HG03457 (cell line): ENCODE measurements at regions not wholly inside any gene's neighbourhood (a gene's known extent, or its start where the extent isn't known, plus 50 kb on each side); places are given as distances from the start of the nearest gene placed in this dataset.

Experiments used
- ATAC-seq: cut with Tn5 transposase; IDR thresholded peaks from one replicate; pipeline ENCODE4 v1.9.1; 2021; ENCODE audit warnings: moderate number of reproducible peaks; ENCODE audit not compliant: unreplicated experiment

- ATAC-seq = no peak
These were observed 323.7 kb upstream of the CDH11 start for GRCh38 chr16:65445313-65446260.

- ATAC-seq = no peak
These were observed 319.6 kb upstream of the CDH11 start for GRCh38 chr16:65441501-65441900.

GRCh38 chr16:65429504-65430181, 307.8 kb upstream of the CDH11 start:
- no peak for ATAC-seq

- ATAC-seq = no peak
These were observed 304.6 kb upstream of the CDH11 start for GRCh38 chr16:65426484-65426883.

DNA sequence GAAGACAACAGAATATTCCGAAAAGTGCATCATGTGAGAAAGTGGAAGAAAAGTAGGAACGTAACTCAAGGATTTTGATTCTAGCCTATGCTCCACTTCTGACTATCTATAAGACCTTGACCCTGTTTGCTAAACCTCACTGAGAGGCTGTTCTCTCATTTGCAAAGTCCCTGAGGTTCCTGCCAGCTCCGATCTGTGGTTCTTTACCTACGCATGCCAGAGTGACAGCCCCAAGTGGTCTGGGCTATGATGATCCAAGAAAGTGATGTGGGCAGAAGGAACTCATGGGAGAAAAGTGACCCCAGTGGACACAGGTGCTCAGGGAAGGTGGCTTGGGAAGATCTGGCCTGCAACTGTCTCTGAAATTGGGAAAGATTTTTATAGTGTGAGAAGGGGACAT, 301.1 kb upstream of the CDH11 start:
- ATAC-seq = no peak

GRCh38 chr16:65421596-65421995, 299.7 kb upstream of the CDH11 start:
- ATAC-seq = no peak

GRCh38 chr16:65418435-65418834, 296.6 kb upstream of the CDH11 start:
- no peak for ATAC-seq

DNA sequence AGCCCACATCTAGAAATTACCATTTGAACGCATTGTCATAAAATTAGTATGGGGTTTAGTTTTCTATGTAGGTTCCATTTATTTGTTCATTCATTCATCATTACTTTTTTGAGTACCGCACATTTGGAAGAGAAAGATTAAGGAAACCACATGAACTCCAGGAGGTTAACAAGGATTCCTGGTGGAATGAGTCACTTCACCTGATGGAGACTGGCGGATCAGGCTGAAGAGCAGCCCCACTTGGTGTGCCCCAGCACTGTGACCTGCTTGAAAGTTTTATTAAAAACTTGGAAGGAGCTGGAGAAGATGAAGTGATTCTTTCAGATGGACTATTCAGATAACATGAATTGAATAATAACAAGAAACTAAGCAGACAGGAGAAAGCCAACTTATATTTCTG, 293.6 kb upstream of the CDH11 start:
- ATAC-seq = no peak

GRCh38 chr16:65414284-65414984, 292.6 kb upstream of the CDH11 start:
- ATAC-seq = no peak

DNA sequence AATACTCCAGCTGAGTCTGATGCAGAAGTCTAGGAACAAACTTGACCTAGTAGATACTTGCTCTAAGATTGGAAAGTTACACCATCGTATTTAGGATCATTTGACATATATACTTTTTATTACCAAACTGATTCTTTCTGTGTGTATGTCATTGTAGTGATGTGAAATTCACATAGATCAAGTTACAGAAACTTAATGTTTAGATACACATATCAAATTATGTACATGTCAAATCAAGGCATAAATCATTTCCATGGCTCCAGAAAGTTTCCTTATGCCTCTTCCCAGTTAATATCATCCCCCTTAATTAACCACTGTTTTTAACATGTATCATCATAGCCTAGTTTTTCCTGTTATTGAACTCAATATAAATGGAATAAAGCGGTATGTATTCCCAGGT, 292.0 kb upstream of the CDH11 start:
- no peak for ATAC-seq

DNA sequence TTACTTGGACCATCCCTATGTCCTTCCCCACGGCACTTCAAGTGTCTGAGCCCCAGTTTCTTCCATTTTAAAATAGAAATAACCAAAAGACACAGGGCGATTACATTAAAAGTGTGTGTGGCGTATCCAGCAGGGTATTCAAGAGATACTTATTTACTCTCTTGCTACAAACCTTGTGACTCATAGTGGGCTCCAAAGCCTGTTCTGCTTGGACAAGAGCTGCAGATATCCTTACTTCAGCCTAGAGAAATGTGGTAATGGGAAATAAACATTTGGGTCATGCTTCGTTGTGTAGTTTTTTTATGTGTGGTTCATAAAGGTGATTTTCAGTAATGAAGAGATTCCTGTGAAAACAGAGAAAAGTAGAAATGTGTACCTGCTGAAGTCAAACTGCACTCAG, 288.9 kb upstream of the CDH11 start:
- ATAC-seq = no peak

- ATAC-seq = no peak
These were observed 287.6 kb upstream of the CDH11 start for GRCh38 chr16:65409510-65409909.

DNA sequence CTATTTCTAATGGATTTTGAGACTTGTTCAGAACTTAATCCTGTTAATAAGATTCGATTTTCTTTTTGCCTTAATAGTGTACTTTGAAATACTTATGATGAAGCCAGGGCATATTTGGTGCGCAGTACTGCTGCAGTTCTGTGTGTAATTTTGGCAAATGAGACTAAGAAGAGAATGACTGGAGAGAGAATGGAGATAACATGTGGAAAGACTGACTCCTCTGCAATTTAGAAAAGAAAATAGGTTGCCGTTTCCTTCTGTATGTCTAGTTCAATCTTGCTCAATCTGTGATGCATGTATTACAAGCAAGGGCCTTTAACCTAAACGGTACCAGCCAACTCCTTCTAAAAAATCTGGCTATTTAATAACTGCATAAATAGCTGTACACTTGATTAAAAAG, 285.1 kb upstream of the CDH11 start:
- no peak for ATAC-seq

DNA sequence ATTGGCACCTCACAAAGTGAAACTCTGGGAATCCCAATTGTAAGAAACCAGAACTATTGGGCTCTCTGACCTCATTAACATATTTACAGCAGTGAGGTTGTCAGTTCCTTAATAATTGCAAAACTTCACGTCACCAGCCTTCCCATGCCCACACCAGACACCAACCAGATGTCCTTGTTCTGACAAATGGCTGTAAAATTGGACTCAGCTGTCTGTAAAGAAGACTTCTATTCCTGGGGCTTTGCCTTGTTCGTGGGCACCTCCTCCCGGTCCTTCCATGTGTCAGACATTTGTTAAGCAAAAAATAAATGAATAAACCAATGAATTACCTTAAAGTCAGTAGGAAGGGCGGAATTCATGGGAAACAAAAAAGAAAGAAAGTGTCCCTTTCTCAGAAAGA, 284.3 kb upstream of the CDH11 start:
- ATAC-seq = no peak

DNA sequence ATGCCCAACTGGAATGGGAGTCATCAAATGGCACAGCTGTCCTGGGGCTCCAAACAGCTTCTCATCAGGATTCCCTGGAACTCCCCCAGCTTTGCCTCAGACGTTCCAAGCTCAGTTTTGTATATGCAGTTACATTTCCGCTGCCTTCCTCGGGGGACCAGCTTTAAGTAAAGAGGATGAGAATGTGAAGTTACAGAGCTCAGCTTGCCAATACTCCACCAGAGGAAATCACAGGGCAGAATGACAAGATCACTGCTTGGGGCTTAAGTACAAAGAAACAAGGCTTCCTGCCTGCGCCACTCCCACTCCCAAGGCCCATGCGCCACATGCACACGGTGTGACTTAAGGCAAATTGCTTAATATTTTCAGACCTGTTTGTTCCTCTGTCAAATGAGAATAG, 272.4 kb upstream of the CDH11 start:
- no peak for ATAC-seq

GRCh38 chr16:65392806-65393565, 271.1 kb upstream of the CDH11 start:
- no peak for ATAC-seq

GRCh38 chr16:65388592-65388991, 266.7 kb upstream of the CDH11 start:
- ATAC-seq = no peak

DNA sequence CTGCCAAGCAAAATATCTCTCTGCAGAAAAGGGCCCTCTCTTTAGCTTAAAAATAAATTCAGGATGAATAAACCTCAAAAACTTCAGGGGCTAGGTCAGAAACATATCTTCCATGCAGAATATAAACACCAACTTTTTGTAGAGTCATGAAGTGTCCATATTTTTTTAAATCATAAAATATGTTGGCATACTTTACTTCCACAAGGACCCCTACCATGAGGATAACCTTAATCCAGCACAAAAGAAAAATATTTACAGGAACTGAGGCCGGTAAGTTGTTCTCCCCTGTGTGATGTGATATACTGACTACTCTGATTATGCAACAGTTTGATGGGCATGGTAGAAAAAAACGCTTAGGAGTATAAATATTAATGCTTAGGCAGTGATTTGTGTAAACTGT, 264.8 kb upstream of the CDH11 start:
- no peak for ATAC-seq

DNA sequence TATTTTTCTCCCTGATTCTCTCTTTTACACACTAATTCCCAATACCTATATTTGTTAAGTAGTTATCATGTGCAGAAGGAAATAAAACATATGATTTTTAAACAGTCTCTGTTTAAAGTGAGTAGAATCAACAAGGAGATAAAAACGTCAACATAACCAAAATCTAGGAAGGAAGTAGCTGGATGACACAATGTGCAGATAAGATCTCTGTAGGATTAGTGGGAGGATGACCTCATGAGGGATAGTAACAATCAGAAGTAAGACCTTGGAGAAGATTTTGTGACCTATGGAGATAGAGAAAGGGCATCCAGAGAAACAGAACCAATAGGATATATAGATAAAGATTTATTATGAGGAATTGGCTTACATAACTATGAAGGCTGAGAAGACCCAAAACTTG, 262.6 kb upstream of the CDH11 start:
- no peak for ATAC-seq

DNA sequence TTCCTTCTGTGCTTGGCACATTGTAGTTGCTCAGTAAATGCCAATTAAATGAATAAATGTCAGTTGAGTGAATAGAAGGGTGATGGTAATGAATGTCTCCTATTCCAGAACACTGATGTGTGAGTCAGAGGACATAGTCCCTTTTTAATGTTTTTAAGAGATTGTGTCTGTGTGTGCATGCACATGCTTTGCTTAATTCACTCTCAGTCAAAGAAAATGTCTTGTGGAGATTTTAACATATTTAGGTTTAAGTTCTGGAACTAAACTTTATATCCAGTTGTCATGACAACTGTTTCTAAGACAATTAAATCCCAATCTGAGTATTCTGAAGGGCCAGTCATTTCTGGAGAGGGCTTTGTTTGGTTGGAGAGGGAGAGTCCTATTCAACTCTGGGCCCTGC, 255.3 kb upstream of the CDH11 start:
- no peak for ATAC-seq

DNA sequence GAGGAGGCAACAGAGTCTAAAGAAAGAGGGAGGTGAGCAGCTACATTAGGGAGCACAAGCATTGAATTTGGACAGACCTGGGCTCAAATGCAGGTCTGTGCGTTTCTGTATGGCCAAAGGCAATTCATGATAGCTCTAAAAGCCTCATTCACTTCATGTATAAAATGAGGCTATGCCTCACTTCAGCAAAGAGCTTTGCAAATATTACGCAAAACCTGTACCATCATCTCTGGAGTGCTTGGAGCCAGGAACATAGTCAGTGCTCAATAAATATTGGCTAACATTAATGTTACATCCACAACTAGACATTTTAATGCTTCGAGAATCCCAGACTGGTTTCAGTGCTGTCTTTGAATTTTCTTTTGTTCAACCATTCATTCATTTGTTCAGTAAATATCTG, 254.7 kb upstream of the CDH11 start:
- no peak for ATAC-seq
